HEK293T (cell line): ENCODE measurements at regions not wholly inside any gene's neighbourhood (a gene's known extent, or its start where the extent isn't known, plus 50 kb on each side); places are given as distances from the start of the nearest gene placed in this dataset.

ENCODE experiments used
- BHLHE40 ChIP-seq: fragments of 450-650 bp; IDR thresholded peaks from 2 replicates; pipeline ENCODE4 v1.6.1; 2016; ENCODE audit warnings: mild to moderate bottlenecking, moderate library complexity, borderline replicate concordance
- FOXA1 ChIP-seq: fragments of 450-650 bp; IDR thresholded peaks from 2 replicates; pipeline ENCODE4 v1.6.1; 2016; ENCODE audit warnings: mild to moderate bottlenecking
- FOXK2 ChIP-seq: fragments of 450-650 bp; IDR thresholded peaks from 2 replicates; pipeline ENCODE4 v1.6.1; 2016; ENCODE audit warnings: mild to moderate bottlenecking
- FOXM1 ChIP-seq: fragments of 450-650 bp; IDR thresholded peaks from 2 replicates; pipeline ENCODE4 v1.6.1; 2017; ENCODE audit warnings: mild to moderate bottlenecking, borderline replicate concordance
- HDGF ChIP-seq: fragments of 450-650 bp; IDR thresholded peaks from 2 replicates; pipeline ENCODE4 v1.6.1; 2017; ENCODE audit warnings: antibody characterized with exemption, borderline replicate concordance
- LEF1 ChIP-seq: fragments of 450-650 bp; IDR thresholded peaks from 2 replicates; pipeline ENCODE4 v1.6.1; 2017; ENCODE audit warnings: mild to moderate bottlenecking, borderline replicate concordance
- ZNF384 ChIP-seq: fragments of 450-650 bp; IDR thresholded peaks from 2 replicates; pipeline ENCODE4 v1.6.1; 2016
- TF ChIP-seq, protein P1 (sequence below): fragments of 450-650 bp; IDR thresholded peaks from 2 replicates; pipeline ENCODE4 v1.6.1; 2016

DNA sequence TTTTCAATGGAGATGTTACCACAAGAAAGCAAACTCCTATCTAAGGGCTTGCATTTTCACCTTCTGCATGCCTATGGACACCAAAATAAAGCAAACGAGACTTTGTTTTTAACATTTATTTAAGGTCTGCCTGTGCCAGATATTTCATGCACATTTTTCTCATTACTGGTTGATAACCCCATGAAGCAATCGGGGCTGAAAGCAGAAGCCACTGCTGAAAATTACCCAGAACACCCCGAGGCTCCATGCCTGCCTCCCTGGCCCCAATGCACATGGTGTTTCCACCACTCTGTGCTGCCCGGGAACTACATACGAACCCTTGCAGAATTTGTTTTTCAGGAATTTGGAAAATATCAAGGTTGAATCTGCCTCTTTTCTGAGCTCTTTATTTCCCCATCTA, 240.1 kb downstream of the NR2F1-AS1 start:
- TF ChIP-seq BHLHE40 (no peak), LEF1 (no peak), ZNF384 (no peak), FOXM1 (no peak), FOXA1 (no peak), HDGF (no peak), FOXK2 (no peak)
- TF ChIP-seq, protein P1, sequence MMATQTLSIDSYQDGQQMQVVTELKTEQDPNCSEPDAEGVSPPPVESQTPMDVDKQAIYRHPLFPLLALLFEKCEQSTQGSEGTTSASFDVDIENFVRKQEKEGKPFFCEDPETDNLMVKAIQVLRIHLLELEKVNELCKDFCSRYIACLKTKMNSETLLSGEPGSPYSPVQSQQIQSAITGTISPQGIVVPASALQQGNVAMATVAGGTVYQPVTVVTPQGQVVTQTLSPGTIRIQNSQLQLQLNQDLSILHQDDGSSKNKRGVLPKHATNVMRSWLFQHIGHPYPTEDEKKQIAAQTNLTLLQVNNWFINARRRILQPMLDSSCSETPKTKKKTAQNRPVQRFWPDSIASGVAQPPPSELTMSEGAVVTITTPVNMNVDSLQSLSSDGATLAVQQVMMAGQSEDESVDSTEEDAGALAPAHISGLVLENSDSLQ = no peak
